B cell (primary cell): ENCODE measurements at regions not wholly inside any gene's neighbourhood (a gene's known extent, or its start where the extent isn't known, plus 50 kb on each side); places are given as distances from the start of the nearest gene placed in this dataset.

Experiments used
- ATAC-seq: fragments of 200-7000 bp; cut with Tn5 transposase; one replicate; pipeline ENCODE4 v1.10.0; 2021; ENCODE audit warnings: low read depth, mild to moderate bottlenecking, moderate number of reproducible peaks, moderate library complexity
- CTCF ChIA-PET: fragments of 350-600 bp; sonication (Branson Sonifier 250); formaldehyde crosslinking; loops from one replicate; lab custom pipeline; 2021; ENCODE audit warnings: antibody characterized with exemption, inconsistent platforms; lab: Charles Lee
- POLR2A ChIA-PET: fragments of 350-600 bp; sonication (Branson Sonifier 250); formaldehyde crosslinking; loops from one replicate; lab custom pipeline; 2021; ENCODE audit warnings: antibody characterized with exemption; lab: Charles Lee
- DNase-seq: peaks from one replicate; pipeline ENCODE4 v3.0.0; 2013
- H2AFZ ChIP-seq: 2 replicates; pipeline ENCODE4 v1.6.1; 2012; ENCODE audit warnings: mild to moderate bottlenecking, low read depth, low read length; ENCODE audit not compliant: insufficient read depth, poor library complexity, severe bottlenecking
- H3K27ac ChIP-seq, 2 donors: 1 replicate in 1 of 2; 2 replicates in 1 of 2; pipeline ENCODE4 v1.5.1; 2012 to 2013; ENCODE audit warnings: low read length in 2 of 2, mild to moderate bottlenecking in 2 of 2, moderate library complexity in 1 of 2
- H3K27me3 ChIP-seq, 4 experiments: fragments of 200-600 bp in 1 of 4; sonication (generic) in 1 of 4; replicated peaks in 1 of 4; 1 replicate in 2 of 4; 2 replicates in 2 of 4; pipeline versions ENCODE4 v1.6.1 to v1.7.0; 2013 to 2016; ENCODE audit warnings: low read length in 3 of 4, mild to moderate bottlenecking in 2 of 4, mixed read lengths in 1 of 4, moderate library complexity in 1 of 4; ENCODE audit not compliant: insufficient read depth in 4 of 4, control insufficient read depth in 3 of 4; ENCODE audit errors: control extremely low read depth in 1 of 4
- H3K36me3 ChIP-seq, 2 experiments: replicated peaks in 1 of 2; 1 replicate in 1 of 2; 2 replicates in 1 of 2; pipeline versions ENCODE4 v1.6.1 to v1.7.1; 2013; ENCODE audit warnings: low read length in 1 of 2; ENCODE audit not compliant: insufficient read depth in 2 of 2, control insufficient read depth in 1 of 2; ENCODE audit errors: control extremely low read depth in 1 of 2, extremely low read depth in 1 of 2
- H3K4me1 ChIP-seq, 2 donors: fragments of 200-600 bp in 1 of 2; sonication (generic) in 1 of 2; 1 replicate in 1 of 2; 2 replicates in 1 of 2; pipeline versions ENCODE4 v1.5.1 to v1.6.1; 2013 to 2017; ENCODE audit warnings: low read length in 2 of 2; ENCODE audit not compliant: control insufficient read depth in 2 of 2, insufficient read depth in 2 of 2
- H3K4me2 ChIP-seq: replicated peaks from 2 replicates; pipeline ENCODE3; 2012; ENCODE audit warnings: mild to moderate bottlenecking, low read depth, low read length; ENCODE audit not compliant: poor library complexity, severe bottlenecking
- H3K4me3 ChIP-seq, 5 experiments: fragments of 200-600 bp in 1 of 5; sonication (generic) in 1 of 5; 1 replicate in 3 of 5; 2 replicates in 2 of 5; pipeline versions ENCODE4 v1.5.1 to v1.7.0; 2011 to 2016; ENCODE audit warnings: low read length in 4 of 5, mild to moderate bottlenecking in 4 of 5, low read depth in 2 of 5, control low read depth in 1 of 5, moderate library complexity in 1 of 5; ENCODE audit not compliant: insufficient read depth in 1 of 5; ENCODE audit errors: control extremely low read depth in 1 of 5, extremely low read depth in 1 of 5
- H3K79me2 ChIP-seq: fragments of 200-600 bp; sonication (generic); one replicate; pipeline ENCODE4 v1.6.0; 2016; ENCODE audit warnings: low read length; ENCODE audit not compliant: control insufficient read depth, insufficient read depth
- H3K9ac ChIP-seq: fragments of 200-600 bp; sonication (generic); 2 replicates; pipeline ENCODE4 v1.6.1; 2017; ENCODE audit warnings: mild to moderate bottlenecking, low read length, moderate library complexity
- H3K9me3 ChIP-seq, 3 donors: one replicate each; pipeline versions ENCODE4 v1.6.1 to v1.7.1; 2013; ENCODE audit warnings: low read length in 2 of 3; ENCODE audit not compliant: control insufficient read depth in 2 of 3, insufficient read depth in 1 of 3; ENCODE audit errors: control extremely low read depth in 1 of 3
- H4K20me1 ChIP-seq: 2 replicates; pipeline ENCODE4 v1.6.0; 2012; ENCODE audit warnings: mild to moderate bottlenecking, low read length; ENCODE audit not compliant: insufficient read depth, control insufficient read depth, poor library complexity, severe bottlenecking
- H3K27ac Mint-ChIP-seq: one replicate; pipeline ENCODE4 v1.8.0; 2021; ENCODE audit warnings: mixed read lengths
- H3K27me3 Mint-ChIP-seq: one replicate; pipeline ENCODE4 v1.8.0; 2021; ENCODE audit warnings: mixed read lengths
- H3K4me1 Mint-ChIP-seq: one replicate; pipeline ENCODE4 v1.8.0; 2021; ENCODE audit warnings: mixed read lengths
- H3K4me3 Mint-ChIP-seq: one replicate; pipeline ENCODE4 v1.8.0; 2021; ENCODE audit warnings: mixed read lengths
- H3K9me3 Mint-ChIP-seq: one replicate; pipeline ENCODE4 v1.8.0; 2022; ENCODE audit warnings: mixed read lengths; ENCODE audit not compliant: insufficient read depth
- EZH2 ChIP-seq: IDR thresholded peaks from 2 replicates; pipeline ENCODE4 v1.6.1; 2012; ENCODE audit warnings: borderline replicate concordance, low read depth, mild to moderate bottlenecking, moderate library complexity, low read length; ENCODE audit not compliant: insufficient read depth, poor library complexity, severe bottlenecking
- WGBS: methylation state at CpG from one replicate; pipeline ENCODE4 v1.1.5; 2013; ENCODE audit warnings: missing lambda C conversion rate; ENCODE audit not compliant: insufficient coverage; 5-methylcytosine and 5-hydroxymethylcytosine counted together
- intact Hi-C: fragments of 100-400 bp; cut with micrococcal nuclease; formaldehyde crosslinking; loops from one replicate; pipeline ENCODE4 v1.10.0; 2022
- TF ChIP-seq, protein P1 (sequence below): fragments of 200-600 bp; IDR thresholded peaks from one replicate; pipeline ENCODE4 v1.8.0; 2022; ENCODE audit warnings: antibody characterized with exemption, mild to moderate bottlenecking

DNA sequence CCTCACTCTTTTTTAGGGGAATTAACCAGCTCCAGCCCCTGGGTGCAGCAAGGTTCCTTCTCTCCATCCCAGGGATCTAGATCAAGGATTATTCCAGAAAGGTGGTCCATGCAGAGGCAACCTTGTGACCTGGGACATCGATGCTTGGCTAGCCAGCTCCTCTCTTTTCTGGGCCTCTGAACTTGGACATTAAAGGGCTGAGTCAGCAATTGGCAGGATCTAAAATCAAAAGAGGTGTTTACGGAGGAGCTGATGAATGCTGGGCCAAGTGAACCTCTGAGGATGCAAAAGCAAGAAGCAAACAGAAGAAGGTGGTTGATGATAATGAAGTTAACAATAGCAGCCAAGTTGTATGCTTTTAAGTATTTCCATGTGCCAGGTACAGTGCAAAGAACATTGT, 207.0 kb downstream of the MAF start:
- POLR2A ChIA-PET = no interaction called here
- 89% methylated on average over 2 of the region's 2 CpGs for WGBS
- H3K4me3 Mint-ChIP-seq = no peak overlapping the region
- Histone ChIP-seq H3K9ac (no peak overlapping the region), H3K4me1 (no peaks in the 10 kb centered on the region), H2AFZ (no peak overlapping the region), H3K9me3 (no peaks in the 10 kb centered on the region), H3K4me3 (no peak overlapping the region), H3K27ac (no peak overlapping the region), H3K27me3 (no peaks in the 10 kb centered on the region), H3K79me2 (no peaks in the 10 kb centered on the region), H4K20me1 (no peaks in the 10 kb centered on the region), H3K36me3 (no peaks in the 10 kb centered on the region), H3K4me2 (no peak overlapping the region)
- CTCF ChIA-PET = no interaction called here
- no peaks in the 10 kb centered on the region for H3K4me1 Mint-ChIP-seq
- H3K9me3 Mint-ChIP-seq = no peaks in the 10 kb centered on the region
- no peak for DNase-seq
- intact Hi-C loops = no loop called here
- ATAC-seq = no peak
- H3K27ac Mint-ChIP-seq = no peak overlapping the region
- TF ChIP-seq, protein P1, sequence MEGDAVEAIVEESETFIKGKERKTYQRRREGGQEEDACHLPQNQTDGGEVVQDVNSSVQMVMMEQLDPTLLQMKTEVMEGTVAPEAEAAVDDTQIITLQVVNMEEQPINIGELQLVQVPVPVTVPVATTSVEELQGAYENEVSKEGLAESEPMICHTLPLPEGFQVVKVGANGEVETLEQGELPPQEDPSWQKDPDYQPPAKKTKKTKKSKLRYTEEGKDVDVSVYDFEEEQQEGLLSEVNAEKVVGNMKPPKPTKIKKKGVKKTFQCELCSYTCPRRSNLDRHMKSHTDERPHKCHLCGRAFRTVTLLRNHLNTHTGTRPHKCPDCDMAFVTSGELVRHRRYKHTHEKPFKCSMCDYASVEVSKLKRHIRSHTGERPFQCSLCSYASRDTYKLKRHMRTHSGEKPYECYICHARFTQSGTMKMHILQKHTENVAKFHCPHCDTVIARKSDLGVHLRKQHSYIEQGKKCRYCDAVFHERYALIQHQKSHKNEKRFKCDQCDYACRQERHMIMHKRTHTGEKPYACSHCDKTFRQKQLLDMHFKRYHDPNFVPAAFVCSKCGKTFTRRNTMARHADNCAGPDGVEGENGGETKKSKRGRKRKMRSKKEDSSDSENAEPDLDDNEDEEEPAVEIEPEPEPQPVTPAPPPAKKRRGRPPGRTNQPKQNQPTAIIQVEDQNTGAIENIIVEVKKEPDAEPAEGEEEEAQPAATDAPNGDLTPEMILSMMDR = no peak
- no peak for TF ChIP-seq EZH2
- peaks cover 10% of the 10 kb centered on the region for H3K27me3 Mint-ChIP-seq

DNA sequence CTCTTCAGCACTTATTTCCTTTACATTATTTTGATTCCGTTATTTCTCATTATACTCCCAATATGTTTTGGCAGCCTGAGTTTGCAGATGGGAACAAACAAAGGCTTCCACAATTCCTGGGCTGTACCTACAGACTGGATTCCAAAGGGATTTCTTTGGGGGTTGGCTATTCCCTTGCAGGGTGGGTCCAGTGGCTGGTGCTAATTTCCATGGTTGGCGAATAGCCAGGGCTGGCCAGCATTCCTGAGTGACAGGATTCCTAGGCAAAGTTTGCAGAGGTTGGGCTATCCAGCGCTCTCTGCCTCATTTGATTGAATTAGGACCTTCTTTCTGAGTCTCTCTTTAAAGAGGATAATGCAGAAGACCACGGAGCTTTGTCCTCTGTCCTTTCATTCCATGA, 207.4 kb downstream of the MAF start:
- TF ChIP-seq, protein P1 = no peak
- no peak for TF ChIP-seq EZH2
- no peaks in the 10 kb centered on the region for H3K27me3 ChIP-seq
- H3K4me2 ChIP-seq = no peak overlapping the region
- H3K36me3 ChIP-seq = no peaks in the 10 kb centered on the region
- DNase-seq (no peak), ATAC-seq (no peak)
- no peak overlapping the region for H3K4me3 ChIP-seq
- no peaks in the 10 kb centered on the region for H4K20me1 ChIP-seq
- no peaks in the 10 kb centered on the region for H3K4me1 Mint-ChIP-seq
- no peak overlapping the region for H3K9ac ChIP-seq
- H2AFZ ChIP-seq = no peak overlapping the region
- peaks cover 10% of the 10 kb centered on the region for H3K27me3 Mint-ChIP-seq
- no peak overlapping the region for H3K27ac ChIP-seq
- CTCF ChIA-PET = no interaction called here
- no peaks in the 10 kb centered on the region for H3K79me2 ChIP-seq
- H3K9me3 ChIP-seq = no peaks in the 10 kb centered on the region
- 93% methylated on average over 4 of the region's 4 CpGs for WGBS
- H3K4me3 Mint-ChIP-seq = no peak overlapping the region
- H3K27ac Mint-ChIP-seq = no peak overlapping the region
- H3K4me1 ChIP-seq = no peaks in the 10 kb centered on the region
- H3K9me3 Mint-ChIP-seq = no peaks in the 10 kb centered on the region
- POLR2A ChIA-PET = no interaction called here
- intact Hi-C loops = no loop called here
